A673 (cell line): ENCODE measurements at regions not wholly inside any gene's neighbourhood (a gene's known extent, or its start where the extent isn't known, plus 50 kb on each side); places are given as distances from the start of the nearest gene placed in this dataset.

Experiments used
- CTCF ChIP-seq: fragments of 300-800, 200-600 bp; sonication (generic); conservative IDR thresholded peaks from 2 replicates; pipeline ENCODE4 v1.5.1; 2017; ENCODE audit warnings: low read depth, mild to moderate bottlenecking, antibody characterized with exemption, low read length, moderate library complexity, mixed read lengths
- EZH2 ChIP-seq: fragments of 200-600 bp; sonication (generic); IDR thresholded peaks from 2 replicates; pipeline ENCODE4 v1.6.1; 2017; ENCODE audit warnings: borderline replicate concordance, low read depth, mild to moderate bottlenecking, mixed read lengths, antibody characterized with exemption, low read length; ENCODE audit not compliant: poor library complexity, severe bottlenecking

DNA sequence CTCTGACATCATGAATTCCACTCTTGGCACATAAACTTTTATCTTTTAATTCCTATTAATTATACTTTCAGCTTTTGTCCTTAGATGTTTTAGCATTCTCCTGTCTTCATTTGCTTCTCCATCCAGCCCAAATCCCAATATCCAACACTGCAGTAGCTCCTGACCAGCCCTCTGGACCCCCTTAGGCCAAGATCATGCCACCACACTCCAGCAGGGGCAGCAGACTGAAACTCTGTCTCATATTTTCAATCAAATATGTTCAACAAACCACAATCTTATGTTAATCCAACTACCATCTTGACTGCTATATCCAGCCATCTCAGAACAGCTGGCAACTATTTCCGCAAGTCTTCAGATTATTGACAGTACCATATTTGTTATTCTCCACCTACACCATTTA lies 315.8 kb upstream of the ROBO2 start:
- TF ChIP-seq EZH2: no peak
- TF ChIP-seq CTCF: peak; percentile 34; the same call in 1 of the 2 replicates
